GM19238 (cell line): ENCODE measurements at regions not wholly inside any gene's neighbourhood (a gene's known extent, or its start where the extent isn't known, plus 50 kb on each side); places are given as distances from the start of the nearest gene placed in this dataset.

Experiments
- DNase-seq: peaks from one replicate; pipeline ENCODE4 v3.0.0; 2011; ENCODE audit warnings: low spot score; ENCODE audit not compliant: insufficient read length

DNA sequence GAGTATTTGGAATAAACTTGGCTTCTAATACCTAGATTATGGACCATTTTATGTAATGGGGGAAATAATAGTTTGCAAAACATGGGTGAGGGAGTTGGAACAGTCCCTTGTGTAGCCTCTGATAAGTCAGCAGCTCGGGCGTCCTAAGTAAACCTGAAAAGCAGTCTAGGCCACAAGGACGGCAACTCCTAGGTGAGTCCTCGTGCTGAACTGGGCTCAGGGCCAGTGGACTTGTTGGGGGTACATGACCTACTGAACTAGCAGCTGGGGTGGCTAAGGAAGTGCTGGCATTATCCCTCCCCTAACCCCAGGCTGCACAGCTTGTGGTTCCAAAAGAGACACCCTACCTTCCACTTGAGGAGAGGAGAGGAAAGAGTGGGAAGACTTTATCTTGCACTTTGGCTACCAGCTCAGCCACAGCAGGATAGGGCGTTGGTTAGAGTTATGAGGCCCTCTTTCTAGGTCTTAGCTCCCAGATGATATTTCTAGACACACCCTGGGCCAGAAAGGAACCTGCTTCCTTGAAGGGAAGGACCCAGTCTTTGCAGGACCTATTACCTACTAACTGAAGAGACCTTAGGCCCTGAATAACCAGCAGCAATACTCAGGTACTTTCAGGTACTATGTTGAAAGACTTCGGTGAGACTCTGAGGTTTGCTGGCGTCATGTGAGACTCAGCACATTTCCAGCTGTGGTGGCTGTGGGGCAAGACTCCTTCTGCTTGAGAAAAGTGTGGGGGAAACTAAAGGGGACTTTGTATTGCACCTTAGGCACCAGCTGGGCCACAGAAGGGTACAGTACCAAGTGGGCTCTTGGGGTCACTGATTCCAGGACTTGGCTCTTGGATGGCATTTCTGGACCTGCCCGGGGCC lies 71.0 kb downstream of the AQP4 start:
- DNase-seq, result no peak

DNA sequence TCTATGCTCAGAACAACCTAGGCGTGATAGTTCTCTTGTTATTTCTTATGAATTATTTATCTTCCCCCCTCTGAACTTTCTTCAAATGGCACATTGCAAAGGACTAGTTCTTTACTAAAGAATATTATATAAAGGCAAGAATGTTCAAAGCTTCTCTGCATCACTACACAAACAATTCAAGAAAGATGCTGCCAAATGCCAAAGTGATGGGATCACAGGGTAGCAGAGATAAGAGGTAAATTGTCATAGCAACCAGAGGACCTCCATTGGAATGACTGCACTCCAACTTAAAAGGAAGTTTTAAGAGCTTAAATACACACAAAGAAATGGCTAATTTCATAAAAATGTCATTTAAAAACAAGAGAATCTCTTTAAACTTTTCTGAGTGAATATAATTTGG lies 72.8 kb downstream of the AQP4 start:
- no peak for DNase-seq

DNA sequence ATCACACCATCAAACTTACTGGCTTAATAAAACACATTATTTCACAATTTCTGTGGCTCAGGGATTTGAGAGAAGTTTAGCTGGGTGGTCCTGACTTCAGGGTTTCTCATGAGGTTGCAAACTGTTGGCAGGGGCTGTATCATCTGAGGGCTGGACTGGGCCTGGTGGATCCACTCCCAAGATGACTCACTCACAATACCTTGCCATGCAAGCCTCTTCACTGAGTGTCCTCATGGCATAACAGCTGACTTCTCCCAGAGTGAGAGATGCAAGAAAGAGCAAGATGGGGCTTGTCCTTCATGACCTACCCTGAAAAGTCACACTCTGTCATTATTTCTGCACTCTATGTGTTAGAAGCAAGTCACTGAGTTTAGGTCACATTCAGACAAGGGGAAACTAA lies 73.8 kb downstream of the AQP4 start:
- no peak for DNase-seq

DNA sequence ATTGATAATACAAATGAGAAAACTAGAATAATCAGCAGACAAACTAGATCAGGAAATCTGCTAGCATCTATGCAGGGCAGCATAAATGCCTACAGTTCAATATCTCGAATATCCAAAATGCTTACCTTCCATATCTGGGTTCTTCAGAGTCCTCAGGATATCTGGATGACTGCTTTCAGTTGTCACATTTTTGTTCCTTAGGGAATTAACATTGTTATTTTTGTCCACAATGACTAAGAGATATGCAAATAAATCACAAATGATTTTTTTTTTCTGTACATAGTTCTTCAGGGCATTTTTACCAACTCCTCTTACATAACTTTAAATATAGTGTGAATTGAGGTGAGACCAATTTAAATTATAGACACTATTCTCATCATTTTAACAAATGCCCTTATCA lies 80.9 kb downstream of the AQP4 start:
- DNase-seq, result no peak

DNA sequence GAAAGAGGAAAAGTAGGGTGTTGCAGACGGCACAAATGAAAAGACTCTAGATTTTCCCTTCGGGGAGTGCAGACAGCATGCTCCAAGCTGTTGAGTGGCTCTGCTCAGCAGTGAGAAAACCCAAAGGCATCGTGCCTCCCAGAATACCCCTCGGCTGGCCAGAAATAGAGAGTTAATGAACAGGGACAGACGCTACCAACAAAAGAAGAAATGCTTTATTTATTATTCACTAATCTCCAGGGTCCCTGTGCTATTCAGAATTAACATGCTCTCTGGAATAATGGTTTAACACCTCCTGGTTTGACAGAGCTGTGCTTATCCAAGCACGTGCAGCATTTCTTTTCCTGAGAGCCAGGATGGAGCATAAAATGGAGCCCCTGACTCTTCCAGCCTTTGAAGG lies 82.3 kb downstream of the AQP4 start:
- no peak for DNase-seq

DNA sequence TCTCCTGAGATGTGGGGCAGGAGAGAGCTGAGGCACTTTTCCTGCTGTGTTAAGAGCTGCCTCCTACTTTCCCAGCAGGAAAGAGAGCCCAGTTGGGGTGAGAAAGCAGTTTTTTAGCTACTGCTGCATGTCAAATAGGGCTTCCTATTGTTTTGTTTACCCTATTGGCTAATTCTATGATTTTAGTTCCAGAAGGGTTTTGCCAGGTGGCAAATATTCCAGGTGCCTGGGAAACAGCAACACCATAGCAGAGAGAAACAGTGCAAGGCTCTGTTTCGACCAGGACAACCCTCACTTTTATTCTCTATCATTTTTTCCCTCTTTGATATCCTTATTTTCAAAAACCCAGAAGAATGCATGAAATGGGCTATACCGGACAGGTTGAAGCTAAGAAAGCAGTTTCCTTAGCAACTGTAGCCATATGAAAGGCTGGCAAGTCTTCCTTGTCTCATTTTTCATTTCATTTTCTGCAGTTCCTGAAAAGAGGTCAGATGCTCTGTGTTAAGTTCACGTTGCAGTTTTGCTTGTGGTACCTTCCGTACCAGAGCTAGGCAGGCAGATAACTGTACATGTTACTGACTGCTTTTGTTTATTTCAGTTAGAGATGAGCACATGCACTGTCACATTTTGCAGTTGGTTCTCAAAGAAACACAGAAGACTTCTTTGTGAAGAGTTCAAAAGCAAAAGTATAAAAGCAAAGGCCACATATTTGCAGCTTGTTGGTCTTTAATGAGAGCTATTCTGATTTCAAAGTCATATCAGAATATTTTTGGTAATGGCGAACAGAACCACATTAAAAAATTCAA lies 84.8 kb downstream of the AQP4 start:
- no peak for DNase-seq

DNA sequence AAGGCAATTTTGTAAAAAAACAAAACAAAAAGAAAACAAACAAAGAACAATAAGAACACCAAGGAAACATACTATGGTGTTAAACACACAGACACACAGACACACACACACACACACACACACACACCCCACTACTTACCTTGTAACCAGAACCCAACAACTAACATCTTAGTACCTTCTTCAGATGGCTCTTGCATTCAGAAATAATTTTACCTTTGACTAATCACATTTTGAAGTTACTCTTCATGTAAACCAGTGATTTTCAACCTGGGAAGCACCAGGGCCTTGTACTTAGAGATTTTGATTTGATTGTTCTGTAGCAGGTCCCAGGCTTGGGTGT lies 87.5 kb downstream of the AQP4 start:
- DNase-seq, result no peak

DNA sequence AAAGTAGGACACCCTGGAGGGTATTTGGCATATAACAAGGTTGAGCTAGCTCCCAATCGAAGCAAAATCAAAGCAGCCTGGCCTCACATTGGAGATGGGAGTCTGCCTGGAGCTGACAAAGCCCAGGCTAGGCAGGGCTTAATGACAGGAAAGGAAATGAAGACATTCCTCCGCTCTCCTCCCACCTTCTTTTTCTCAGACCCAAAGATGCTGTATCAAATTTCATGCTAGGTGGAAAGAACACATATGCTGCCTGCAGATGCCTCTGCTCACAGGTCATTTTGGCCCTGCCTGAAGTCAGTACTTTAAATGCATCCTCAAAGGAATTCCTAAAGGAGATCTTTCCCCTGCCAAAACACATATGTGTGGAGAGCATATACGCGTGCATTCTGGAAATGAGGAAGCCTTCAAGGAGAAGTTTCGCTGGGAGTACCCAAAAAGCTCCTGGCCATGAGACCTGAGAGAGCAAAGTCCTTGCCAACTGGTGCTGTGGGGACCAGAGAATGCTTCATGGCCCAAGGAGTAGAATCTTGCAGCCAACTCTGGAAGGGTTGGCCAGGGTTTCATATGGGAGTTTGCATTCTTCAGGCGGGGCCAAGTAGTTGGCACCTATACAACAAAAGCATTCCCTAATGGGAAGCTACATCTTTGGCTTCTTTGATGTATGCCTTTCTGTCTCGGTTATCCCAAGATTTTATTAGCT lies 88.0 kb downstream of the AQP4 start:
- no peak for DNase-seq

DNA sequence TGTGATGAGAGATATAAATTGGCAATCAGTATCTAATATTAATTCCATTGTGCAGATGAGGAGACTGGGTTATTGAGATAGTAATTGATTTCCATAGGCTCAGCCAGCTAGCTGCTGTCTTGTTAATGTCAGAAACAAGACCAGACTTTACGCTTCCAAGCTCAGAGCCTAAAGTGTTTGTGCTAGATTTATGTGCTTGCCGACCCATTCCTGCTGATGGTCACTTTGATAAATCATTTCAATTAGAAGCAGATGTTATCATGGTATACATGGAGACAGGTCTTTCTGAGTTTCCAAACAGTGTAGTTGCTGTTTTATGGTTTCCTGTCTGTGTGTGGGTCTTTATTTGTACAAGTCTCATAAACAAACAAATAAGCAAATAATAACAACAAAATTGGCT lies 92.8 kb downstream of the AQP4 start:
- no peak for DNase-seq

DNA sequence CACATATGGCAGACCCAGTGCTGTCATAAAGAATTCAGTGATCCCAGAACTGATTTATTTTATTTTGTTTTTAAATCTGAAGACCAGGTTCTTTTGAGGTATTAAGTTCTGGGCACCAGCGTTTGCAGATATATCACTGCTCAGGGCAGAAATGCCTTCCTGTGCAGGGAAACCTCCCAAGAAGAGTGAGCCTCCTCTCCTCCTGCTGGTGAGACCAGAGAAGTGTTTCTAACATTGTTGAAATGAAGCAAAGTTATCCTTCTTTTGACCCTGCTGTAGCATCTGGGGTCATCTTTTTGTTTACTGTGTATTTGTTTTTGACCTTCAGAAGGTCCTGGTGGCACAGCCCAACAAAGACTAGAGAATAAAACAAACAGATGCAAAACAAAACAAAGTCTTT lies 94.0 kb downstream of the AQP4 start:
- no peak for DNase-seq

DNA sequence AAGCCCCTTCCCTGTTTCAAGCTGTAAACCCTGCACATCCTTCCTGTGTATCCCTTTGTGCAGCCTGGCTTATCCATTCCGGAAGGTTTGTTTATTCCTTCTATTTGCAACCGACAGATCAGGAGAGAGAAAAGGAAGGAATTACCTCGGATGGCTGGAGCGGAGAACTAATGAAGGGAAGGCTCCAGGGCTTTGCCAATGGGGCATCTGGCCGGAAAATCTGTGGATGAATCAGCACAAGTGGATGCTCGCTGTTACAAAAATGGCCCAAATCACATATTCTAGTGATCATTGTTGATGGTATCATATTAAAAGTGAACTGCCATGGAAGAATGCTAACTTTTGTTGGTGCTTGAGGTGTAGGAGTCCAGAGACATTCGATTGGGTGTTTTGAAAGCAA lies 97.1 kb downstream of the AQP4 start:
- DNase-seq, result no peak

DNA sequence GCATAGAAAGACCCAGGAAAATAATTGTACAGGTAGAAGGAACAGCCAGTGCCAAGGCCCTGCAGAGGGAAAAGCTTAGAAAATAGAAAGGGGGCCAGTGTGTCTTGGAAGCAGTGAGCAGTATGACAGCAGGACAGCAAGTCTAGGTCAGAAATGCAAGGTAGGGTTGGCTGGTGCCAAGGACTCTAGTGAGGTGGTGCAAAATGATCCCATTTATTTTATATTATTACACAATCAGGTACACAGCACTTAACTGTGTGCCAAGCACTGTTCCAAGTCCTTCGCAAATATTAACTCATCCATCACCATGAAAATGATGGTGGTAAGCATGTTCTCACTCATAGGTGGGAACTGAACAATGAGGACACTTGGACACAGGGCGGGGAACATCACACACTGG lies 100.0 kb downstream of the AQP4 start:
- DNase-seq, result no peak

DNA sequence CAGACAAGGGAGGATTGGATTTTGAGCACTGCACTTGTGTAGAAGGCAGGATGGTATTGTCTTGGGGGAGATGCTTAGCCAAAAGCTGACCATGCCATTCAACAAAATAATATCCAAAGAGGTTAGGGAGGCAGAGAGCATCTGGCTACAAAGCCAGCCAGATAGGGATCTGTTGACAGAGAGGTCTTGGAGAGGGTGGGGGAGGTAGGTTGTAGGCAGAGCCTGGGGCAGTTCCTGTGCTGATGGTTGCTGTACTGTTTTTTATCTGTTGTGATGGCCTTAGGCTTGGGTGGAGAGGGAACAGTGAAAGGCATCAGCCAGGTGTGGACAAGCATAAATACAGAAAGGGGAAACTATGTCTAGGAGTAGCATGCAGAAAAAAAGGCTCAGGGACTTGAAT lies 100.9 kb downstream of the AQP4 start:
- DNase-seq, result no peak

DNA sequence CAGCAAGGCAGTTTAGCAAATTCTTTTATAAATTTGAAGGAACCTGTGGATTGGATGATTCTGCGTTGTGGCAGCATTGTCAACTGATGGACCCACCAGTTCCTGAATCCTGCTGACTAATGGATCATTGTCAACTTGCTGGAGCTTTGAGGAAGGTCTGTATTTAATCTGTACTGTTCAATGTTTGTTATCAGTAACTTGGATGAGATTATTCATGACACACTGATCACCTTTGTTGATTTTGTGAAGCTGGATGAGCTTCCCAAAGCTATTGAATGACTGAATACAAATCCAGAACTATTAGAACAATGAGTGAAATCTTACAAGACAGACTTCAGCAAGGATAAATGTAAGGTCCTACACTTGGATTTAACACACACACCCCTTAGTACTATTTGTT lies 101.3 kb downstream of the AQP4 start:
- DNase-seq, result no peak

DNA sequence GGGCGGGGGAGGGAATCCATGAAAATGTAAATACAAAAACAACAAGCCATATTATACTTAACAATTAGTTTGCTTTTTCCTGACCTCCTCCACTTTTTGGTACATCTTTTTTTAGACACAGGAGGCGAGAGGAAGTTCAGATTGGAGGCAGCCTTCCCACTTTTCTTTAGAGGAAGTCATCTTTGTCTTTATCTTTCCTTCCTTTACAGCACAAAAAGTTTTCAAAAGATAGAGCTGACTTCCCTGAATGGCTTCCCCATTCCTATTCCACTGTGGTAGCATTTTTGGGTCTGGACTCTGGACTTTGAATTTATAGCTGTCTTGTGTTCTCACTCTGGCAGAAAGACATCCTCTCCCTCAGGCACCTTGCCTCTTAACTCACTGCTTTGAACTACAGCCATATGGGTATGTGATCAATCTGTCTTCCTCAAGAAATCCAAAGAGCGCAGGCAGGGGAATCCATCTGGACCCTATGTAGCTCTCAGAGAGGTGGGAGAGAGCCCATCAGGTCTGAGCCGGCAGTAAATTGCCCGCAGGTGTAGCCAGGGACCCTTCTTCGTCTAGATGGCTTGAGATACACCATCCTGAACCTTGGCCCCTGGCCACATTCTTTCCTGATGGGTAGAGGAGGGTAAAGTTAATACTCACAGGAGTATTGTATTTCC lies 101.9 kb downstream of the AQP4 start:
- no peak for DNase-seq

DNA sequence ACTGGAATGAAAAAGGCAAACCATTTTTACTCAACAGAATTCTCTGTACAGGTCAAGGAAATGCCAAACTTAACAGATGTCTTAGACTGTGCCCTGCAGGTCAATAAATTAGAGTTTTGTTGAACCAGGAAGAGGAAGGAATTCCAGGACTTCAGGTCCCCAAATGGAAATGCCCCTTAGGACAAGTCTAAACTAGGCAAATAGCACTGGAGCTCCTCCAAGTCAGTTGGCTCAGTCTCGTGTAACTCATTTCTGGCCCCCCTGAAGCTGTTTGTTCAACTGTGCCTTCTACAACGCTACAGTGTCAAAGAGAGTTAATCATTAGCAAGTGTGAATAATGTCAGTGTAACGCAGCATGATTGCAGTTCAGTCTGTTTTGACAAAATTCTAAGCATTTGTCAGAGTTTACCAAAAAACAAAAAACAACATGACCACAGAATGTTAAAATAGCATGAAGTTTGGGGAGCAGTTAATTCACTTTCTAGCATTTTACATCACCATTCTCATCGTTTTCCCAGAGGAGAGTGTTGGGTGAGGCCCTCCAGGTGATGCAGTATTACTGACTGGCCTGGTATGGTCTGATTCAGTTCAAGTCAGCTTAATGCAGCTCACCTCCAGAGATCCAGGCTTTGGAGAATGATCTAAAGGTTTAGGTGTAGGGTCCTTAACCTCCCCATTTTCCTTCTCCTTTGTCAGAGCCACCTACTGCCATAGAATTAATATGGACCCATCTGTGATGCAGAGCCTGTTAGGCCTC lies 108.1 kb downstream of the AQP4 start:
- no peak for DNase-seq

DNA sequence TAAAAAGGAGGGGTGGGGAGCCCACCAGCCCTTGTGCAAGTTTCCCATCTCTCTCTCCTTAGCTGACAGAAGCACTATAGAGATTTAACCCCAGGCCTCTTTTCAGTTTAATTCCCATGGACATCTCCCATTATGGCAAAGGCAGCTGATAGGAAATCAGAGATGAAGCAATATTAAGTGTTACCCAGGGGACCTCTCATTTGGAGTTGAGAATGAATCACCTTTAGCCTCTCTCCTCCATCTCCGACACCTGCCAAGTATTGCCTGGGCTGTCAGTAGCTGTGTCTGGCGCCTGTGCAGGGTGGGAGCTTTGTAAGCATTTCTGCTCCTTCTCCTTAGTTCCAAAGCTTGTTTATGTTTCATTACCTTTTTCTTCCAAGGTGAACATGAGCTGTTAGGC lies 109.0 kb downstream of the AQP4 start:
- no peak for DNase-seq

DNA sequence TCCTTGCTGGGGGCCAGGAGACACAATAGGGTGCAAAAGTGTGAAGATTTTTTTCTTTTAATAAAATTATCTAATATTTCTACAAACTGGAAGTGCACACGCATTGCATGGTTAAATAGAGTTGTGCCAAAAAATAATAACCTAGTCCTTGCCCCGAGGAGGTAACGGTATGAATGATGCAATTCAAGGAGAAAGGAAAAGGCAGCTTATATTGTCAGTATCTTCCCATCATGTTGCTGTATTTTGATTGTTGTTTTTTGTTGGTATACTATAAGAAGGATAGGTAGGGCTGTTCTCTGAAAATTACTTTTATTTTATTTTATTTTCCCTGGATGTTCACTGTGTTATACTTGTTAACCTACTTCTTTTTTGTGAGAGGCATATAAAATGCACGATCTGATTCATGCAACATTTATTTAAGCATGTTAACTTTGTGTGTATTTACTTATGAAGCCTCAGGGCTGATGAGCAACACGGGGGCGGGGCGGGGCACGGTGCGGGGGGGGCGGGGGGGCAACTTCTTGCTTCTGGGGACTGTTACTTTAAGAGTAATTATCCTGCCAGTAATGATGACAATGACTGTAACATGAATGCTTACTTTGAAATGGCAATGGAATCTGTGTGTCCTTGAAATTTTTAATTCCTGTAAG lies 118.6 kb downstream of the AQP4 start:
- no peak for DNase-seq

DNA sequence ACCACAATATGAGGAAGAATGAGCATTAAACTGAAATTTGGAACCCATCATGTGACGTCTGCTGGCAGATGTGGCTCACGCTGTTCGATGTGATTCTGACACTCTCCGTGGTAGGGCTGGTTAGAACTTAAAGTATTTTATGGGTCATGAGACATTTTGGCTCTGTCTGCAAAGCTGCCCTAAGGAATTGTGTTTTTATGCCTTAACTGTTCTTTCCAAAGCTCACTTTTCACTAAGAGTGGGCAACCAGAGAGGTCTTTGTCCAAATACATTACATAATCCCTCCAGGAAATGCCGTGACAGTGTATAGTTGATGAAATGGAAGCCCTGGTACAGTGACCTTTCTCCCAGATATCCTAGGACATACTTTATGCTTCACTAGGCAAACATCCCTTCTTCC lies 119.1 kb downstream of the AQP4 start:
- no peak for DNase-seq
